ENCODE measurements at regions not wholly inside any gene's neighbourhood (a gene's known extent, or its start where the extent isn't known, plus 50 kb on each side); places are given as distances from the start of the nearest gene placed in this dataset.

DNA sequence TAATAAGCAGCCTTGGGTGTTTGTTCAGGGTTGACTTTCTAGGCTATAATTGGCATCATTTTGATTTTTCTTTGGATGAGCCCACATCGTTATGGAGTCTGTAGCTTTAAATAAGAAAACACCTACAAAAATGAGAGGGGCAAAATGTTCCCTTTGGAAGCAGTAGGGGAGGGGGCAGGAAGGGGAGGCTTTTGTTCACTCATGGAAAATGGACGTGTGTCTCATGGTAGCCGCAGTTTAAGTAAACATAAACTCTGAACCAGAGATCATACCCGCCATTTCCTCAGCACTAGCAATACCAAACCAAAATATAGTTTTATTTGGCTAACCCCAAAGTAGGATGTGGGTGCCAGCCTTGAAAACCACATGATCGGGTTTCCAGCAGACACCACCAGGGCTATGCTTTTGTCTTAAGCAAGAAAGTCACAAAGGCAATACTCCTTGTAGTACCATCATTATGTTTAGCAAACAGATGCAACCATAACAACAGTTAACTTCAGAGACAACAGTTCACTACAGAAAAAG is 572.5 kb upstream of the JAG1 start:
- TF ChIP-seq, protein P1, sequence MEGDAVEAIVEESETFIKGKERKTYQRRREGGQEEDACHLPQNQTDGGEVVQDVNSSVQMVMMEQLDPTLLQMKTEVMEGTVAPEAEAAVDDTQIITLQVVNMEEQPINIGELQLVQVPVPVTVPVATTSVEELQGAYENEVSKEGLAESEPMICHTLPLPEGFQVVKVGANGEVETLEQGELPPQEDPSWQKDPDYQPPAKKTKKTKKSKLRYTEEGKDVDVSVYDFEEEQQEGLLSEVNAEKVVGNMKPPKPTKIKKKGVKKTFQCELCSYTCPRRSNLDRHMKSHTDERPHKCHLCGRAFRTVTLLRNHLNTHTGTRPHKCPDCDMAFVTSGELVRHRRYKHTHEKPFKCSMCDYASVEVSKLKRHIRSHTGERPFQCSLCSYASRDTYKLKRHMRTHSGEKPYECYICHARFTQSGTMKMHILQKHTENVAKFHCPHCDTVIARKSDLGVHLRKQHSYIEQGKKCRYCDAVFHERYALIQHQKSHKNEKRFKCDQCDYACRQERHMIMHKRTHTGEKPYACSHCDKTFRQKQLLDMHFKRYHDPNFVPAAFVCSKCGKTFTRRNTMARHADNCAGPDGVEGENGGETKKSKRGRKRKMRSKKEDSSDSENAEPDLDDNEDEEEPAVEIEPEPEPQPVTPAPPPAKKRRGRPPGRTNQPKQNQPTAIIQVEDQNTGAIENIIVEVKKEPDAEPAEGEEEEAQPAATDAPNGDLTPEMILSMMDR (conservative IDR thresholded peaks at IDR 0.05; ENCODE audit: low read length) = no peak
- no peak for TF ChIP-seq EZH2phosphoT487 (IDR thresholded peaks at IDR 0.05; ENCODE audit: borderline replicate concordance, low read depth, low read length)
